ENCODE measurements at regions not wholly inside any gene's neighbourhood (a gene's known extent, or its start where the extent isn't known, plus 50 kb on each side); places are given as distances from the start of the nearest gene placed in this dataset.
"Not testable (repeated sequence)": the region's sequence is repeated elsewhere in the genome, so short reads cannot be mapped to it uniquely, and the experiment has no call there.

GRCh38 chr9:63812822-63813221 is 1472.2 kb downstream of the FOXD4L5 start:
- H3K4me3 Mint-ChIP-seq, POLR2A ChIA-PET: not testable (repeated sequence)

GRCh38 chr9:63804205-63804604 is 1480.8 kb downstream of the FOXD4L5 start:
- CTCF ChIA-PET; H3K36me3 Mint-ChIP-seq (ENCODE audit: low read depth); H3K4me3 Mint-ChIP-seq; H3K27ac Mint-ChIP-seq; ATAC-seq; H3K27me3 Mint-ChIP-seq; H3K4me1 Mint-ChIP-seq (ENCODE audit: low read depth); POLR2A ChIA-PET; DNase-seq; intact Hi-C loops (cut with micrococcal nuclease): not testable (repeated sequence)
- H3K9me3 Mint-ChIP-seq: peaks cover 24% of the 10 kb centered on the region

More at GRCh38 chr9:63812822-63813221, 1472.2 kb downstream of the FOXD4L5 start:
- H3K27ac Mint-ChIP-seq; intact Hi-C loops (cut with micrococcal nuclease); H3K36me3 Mint-ChIP-seq (ENCODE audit: low read depth); DNase-seq; CTCF ChIA-PET: not testable (repeated sequence)
- Mint-ChIP-seq H3K27me3 (peaks cover 10% of the 10 kb centered on the region), H3K4me1 (ENCODE audit: low read depth) (peaks cover 10% of the 10 kb centered on the region), H3K9me3 (peaks cover 16% of the 10 kb centered on the region)
- peak; percentile 71 for ATAC-seq

- DNase-seq; H3K4me3 Mint-ChIP-seq; ATAC-seq; H3K4me1 Mint-ChIP-seq (ENCODE audit: low read depth); H3K27me3 Mint-ChIP-seq; H3K27ac Mint-ChIP-seq; intact Hi-C loops (cut with micrococcal nuclease); H3K36me3 Mint-ChIP-seq (ENCODE audit: low read depth); CTCF ChIA-PET; POLR2A ChIA-PET: not testable (repeated sequence)
- H3K9me3 Mint-ChIP-seq: peaks cover 22% of the 10 kb centered on the region
Observed at GRCh38 chr9:63794081-63794685, 1490.8 kb downstream of the FOXD4L5 start.

GRCh38 chr9:63787454-63787853 is 1497.6 kb downstream of the FOXD4L5 start:
- H3K27me3 Mint-ChIP-seq; CTCF ChIA-PET; DNase-seq; ATAC-seq; H3K36me3 Mint-ChIP-seq (ENCODE audit: low read depth); H3K4me1 Mint-ChIP-seq (ENCODE audit: low read depth); H3K4me3 Mint-ChIP-seq; POLR2A ChIA-PET; H3K27ac Mint-ChIP-seq; intact Hi-C loops (cut with micrococcal nuclease): not testable (repeated sequence)
- peaks cover 25% of the 10 kb centered on the region for H3K9me3 Mint-ChIP-seq

- POLR2A ChIA-PET; intact Hi-C loops (cut with micrococcal nuclease); H3K36me3 Mint-ChIP-seq (ENCODE audit: low read depth); ATAC-seq; H3K27me3 Mint-ChIP-seq; H3K4me3 Mint-ChIP-seq; DNase-seq; H3K27ac Mint-ChIP-seq; CTCF ChIA-PET; H3K4me1 Mint-ChIP-seq (ENCODE audit: low read depth): not testable (repeated sequence)
- peaks cover 16% of the 10 kb centered on the region for H3K9me3 Mint-ChIP-seq
Observed at GRCh38 chr9:63785059-63785458, 1500.0 kb downstream of the FOXD4L5 start.

GRCh38 chr9:63784421-63784820 is 1500.6 kb downstream of the FOXD4L5 start:
- H3K27me3 Mint-ChIP-seq; H3K4me1 Mint-ChIP-seq (ENCODE audit: low read depth); H3K27ac Mint-ChIP-seq; DNase-seq; POLR2A ChIA-PET; H3K4me3 Mint-ChIP-seq; ATAC-seq; intact Hi-C loops (cut with micrococcal nuclease); H3K36me3 Mint-ChIP-seq (ENCODE audit: low read depth); CTCF ChIA-PET: not testable (repeated sequence)
- peaks cover 11% of the 10 kb centered on the region for H3K9me3 Mint-ChIP-seq

- POLR2A ChIA-PET, CTCF ChIA-PET: not testable (repeated sequence)
- peak; percentile 34 for ATAC-seq
Observed at GRCh38 chr9:63781817-63782439, 1503.1 kb downstream of the FOXD4L5 start.

GRCh38 chr9:63781390-63781789 is 1503.6 kb downstream of the FOXD4L5 start:
- H3K9me3 Mint-ChIP-seq; H3K27me3 Mint-ChIP-seq; H3K4me1 Mint-ChIP-seq (ENCODE audit: low read depth); H3K27ac Mint-ChIP-seq; H3K4me3 Mint-ChIP-seq; POLR2A ChIA-PET; intact Hi-C loops (cut with micrococcal nuclease); CTCF ChIA-PET; H3K36me3 Mint-ChIP-seq (ENCODE audit: low read depth): not testable (repeated sequence)
- DNase-seq (peak; percentile 6), ATAC-seq (peak; percentile 100)

More at GRCh38 chr9:63781817-63782439, 1503.1 kb downstream of the FOXD4L5 start:
- H3K4me3 Mint-ChIP-seq; H3K4me1 Mint-ChIP-seq (ENCODE audit: low read depth); intact Hi-C loops (cut with micrococcal nuclease); DNase-seq; H3K36me3 Mint-ChIP-seq (ENCODE audit: low read depth); H3K9me3 Mint-ChIP-seq; H3K27me3 Mint-ChIP-seq; H3K27ac Mint-ChIP-seq: not testable (repeated sequence)

GRCh38 chr9:63776220-63776619 is 1508.8 kb downstream of the FOXD4L5 start:
- H3K36me3 Mint-ChIP-seq (ENCODE audit: low read depth); H3K9me3 Mint-ChIP-seq; intact Hi-C loops (cut with micrococcal nuclease); H3K27me3 Mint-ChIP-seq; POLR2A ChIA-PET; H3K27ac Mint-ChIP-seq; ATAC-seq; DNase-seq; H3K4me1 Mint-ChIP-seq (ENCODE audit: low read depth); CTCF ChIA-PET; H3K4me3 Mint-ChIP-seq: not testable (repeated sequence)

- H3K4me3 Mint-ChIP-seq, DNase-seq: not testable (repeated sequence)
Observed at GRCh38 chr9:63775092-63775426, 1510.0 kb downstream of the FOXD4L5 start.

GRCh38 chr9:63774369-63775091 is 1510.5 kb downstream of the FOXD4L5 start:
- H3K36me3 Mint-ChIP-seq (ENCODE audit: low read depth); POLR2A ChIA-PET; H3K27ac Mint-ChIP-seq; H3K27me3 Mint-ChIP-seq; H3K4me1 Mint-ChIP-seq (ENCODE audit: low read depth); H3K9me3 Mint-ChIP-seq; CTCF ChIA-PET; ATAC-seq; intact Hi-C loops (cut with micrococcal nuclease); H3K4me3 Mint-ChIP-seq; DNase-seq: not testable (repeated sequence)

More at GRCh38 chr9:63775092-63775426, 1510.0 kb downstream of the FOXD4L5 start:
- ATAC-seq; CTCF ChIA-PET; H3K27ac Mint-ChIP-seq; H3K27me3 Mint-ChIP-seq; intact Hi-C loops (cut with micrococcal nuclease); H3K9me3 Mint-ChIP-seq; H3K36me3 Mint-ChIP-seq (ENCODE audit: low read depth); POLR2A ChIA-PET; H3K4me1 Mint-ChIP-seq (ENCODE audit: low read depth): not testable (repeated sequence)

GRCh38 chr9:63762230-63762629 is 1522.8 kb downstream of the FOXD4L5 start:
- POLR2A ChIA-PET, CTCF ChIA-PET, H3K27ac Mint-ChIP-seq: not testable (repeated sequence)

More at GRCh38 chr9:63762230-63762629, 1522.8 kb downstream of the FOXD4L5 start:
- H3K36me3 Mint-ChIP-seq (ENCODE audit: low read depth); ATAC-seq; DNase-seq; H3K4me1 Mint-ChIP-seq (ENCODE audit: low read depth); H3K4me3 Mint-ChIP-seq; H3K27me3 Mint-ChIP-seq; H3K9me3 Mint-ChIP-seq; intact Hi-C loops (cut with micrococcal nuclease): not testable (repeated sequence)
